Left lung (tissue), 4 donors: ENCODE measurements at regions not wholly inside any gene's neighbourhood (a gene's known extent, or its start where the extent isn't known, plus 50 kb on each side); places are given as distances from the start of the nearest gene placed in this dataset.

Source experiments
- ATAC-seq: fragments of 200-7000 bp; cut with Tn5 transposase; one replicate; pipeline ENCODE4 v1.9.1; 2020; ENCODE audit warnings: moderate library complexity
- DNase-seq, 4 donors: peaks; one replicate each; pipeline ENCODE4 v3.0.0-alpha.2; 2013 to 2020
- H3K27ac ChIP-seq, 2 donors: fragments of 200-600 bp; sonication (generic) in 1 of 2; one replicate each; pipeline versions ENCODE4 v1.5.0 to v1.8.0; 2020 to 2021
- H3K27me3 ChIP-seq, 2 donors: fragments of 200-600 bp; sonication (generic) in 1 of 2; one replicate each; pipeline versions ENCODE4 v1.5.0 to v1.8.0; 2020 to 2021
- H3K36me3 ChIP-seq, 2 donors: fragments of 200-600 bp; sonication (generic) in 1 of 2; one replicate each; pipeline versions ENCODE4 v1.5.0 to v1.8.0; 2020 to 2021
- H3K4me1 ChIP-seq, 2 donors: fragments of 200-600 bp; one replicate each; pipeline ENCODE4 v1.8.0; 2021
- H3K4me3 ChIP-seq, 2 donors: fragments of 200-600 bp; sonication (generic) in 1 of 2; one replicate each; pipeline versions ENCODE4 v1.5.0 to v1.8.0; 2020 to 2021; ENCODE audit warnings: mild to moderate bottlenecking in 1 of 2
- H3K9me3 ChIP-seq, 2 donors: fragments of 200-600 bp; sonication (generic) in 1 of 2; one replicate each; pipeline versions ENCODE4 v1.5.0 to v1.8.0; 2020 to 2021
- intact Hi-C, 2 donors: fragments of 100-400 bp; cut with DNase I; formaldehyde crosslinking; loops; one replicate each; pipeline versions ENCODE4 v1.11.2 to v1.14.2; 2022
- TF ChIP-seq, protein P1 (sequence below), 2 donors: fragments of 200-600 bp; sonication (generic) in 1 of 2; IDR thresholded peaks; one replicate each; pipeline versions ENCODE4 v1.5.0 to v1.8.0; 2021; ENCODE audit warnings: antibody characterized with exemption in 2 of 2
- donor health status: DM: no; HTN: yes; CAD: no.
- donor health status: DM: no; HTN: no; CAD: no.

DNA sequence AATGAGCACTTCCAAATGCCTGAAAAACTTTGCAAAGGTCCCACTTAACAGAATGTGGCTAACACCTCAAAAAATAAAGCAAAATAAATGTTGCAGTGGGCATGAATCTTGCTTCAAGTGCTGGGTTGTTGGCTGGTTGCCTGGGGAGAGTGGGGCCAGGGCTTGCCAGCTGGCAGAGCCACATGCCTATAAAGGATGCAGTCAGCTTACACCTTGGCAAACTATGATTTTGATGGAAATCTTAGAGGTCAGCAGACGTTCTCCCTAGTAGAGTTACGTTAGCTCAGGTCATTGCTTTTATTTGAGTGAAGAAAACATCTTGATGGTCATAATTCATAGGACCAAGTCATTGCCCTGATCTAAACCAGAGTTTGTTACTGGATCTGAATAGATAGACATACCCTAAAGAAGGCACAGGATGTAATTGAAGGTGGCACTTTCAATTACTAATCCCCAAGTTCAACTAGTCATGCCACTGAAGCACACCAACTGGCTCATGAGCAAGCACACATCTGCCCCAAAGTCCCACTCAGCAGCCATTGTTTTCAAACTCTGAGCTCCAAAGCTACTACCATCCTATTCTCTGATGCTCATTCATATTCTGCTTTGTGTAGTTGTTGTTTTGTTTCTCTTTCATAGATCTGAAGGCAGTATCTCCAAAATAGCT, 51.2 kb upstream of the ZSWIM6 start:
- DNase-seq (peak in 1 of 4 donors; percentile 61), ATAC-seq (peak; percentile 36)
- Histone ChIP-seq H3K27me3 (no peaks in the 10 kb centered on the region), H3K27ac (peak overlapping the region; percentile 4 to 39), H3K36me3 (no peaks in the 10 kb centered on the region), H3K4me3 (no peak overlapping the region), H3K9me3 (no peaks in the 10 kb centered on the region), H3K4me1 (peaks cover 19 to 46% of the 10 kb centered on the region in 2 donors)
- intact Hi-C loops: no loop called here
- TF ChIP-seq, protein P1, sequence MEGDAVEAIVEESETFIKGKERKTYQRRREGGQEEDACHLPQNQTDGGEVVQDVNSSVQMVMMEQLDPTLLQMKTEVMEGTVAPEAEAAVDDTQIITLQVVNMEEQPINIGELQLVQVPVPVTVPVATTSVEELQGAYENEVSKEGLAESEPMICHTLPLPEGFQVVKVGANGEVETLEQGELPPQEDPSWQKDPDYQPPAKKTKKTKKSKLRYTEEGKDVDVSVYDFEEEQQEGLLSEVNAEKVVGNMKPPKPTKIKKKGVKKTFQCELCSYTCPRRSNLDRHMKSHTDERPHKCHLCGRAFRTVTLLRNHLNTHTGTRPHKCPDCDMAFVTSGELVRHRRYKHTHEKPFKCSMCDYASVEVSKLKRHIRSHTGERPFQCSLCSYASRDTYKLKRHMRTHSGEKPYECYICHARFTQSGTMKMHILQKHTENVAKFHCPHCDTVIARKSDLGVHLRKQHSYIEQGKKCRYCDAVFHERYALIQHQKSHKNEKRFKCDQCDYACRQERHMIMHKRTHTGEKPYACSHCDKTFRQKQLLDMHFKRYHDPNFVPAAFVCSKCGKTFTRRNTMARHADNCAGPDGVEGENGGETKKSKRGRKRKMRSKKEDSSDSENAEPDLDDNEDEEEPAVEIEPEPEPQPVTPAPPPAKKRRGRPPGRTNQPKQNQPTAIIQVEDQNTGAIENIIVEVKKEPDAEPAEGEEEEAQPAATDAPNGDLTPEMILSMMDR (IDR thresholded peaks at IDR 0.05): no peak

DNA sequence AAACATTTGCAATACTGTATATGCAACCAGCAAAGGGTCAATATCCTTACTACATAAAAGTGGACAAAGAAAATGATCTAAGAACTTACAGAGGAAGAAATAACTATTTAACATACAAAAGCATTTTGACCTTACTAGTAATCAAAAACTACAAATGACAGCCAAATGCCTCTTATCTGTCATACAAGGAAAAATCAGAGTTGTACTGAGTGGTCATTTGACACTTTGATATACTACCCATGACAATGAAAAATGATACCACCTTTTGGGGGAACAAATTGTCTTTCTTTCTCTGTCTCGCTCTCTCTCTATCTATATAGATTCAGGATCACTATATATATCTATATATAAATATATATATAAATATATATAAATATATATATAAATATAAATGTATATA, 50.4 kb upstream of the ZSWIM6 start:
- intact Hi-C loops: no loop called here
- TF ChIP-seq, protein P1 (IDR thresholded peaks at IDR 0.05): no peak

More for the DNA sequence above, 50.4 kb upstream of the ZSWIM6 start:
- peaks cover 19 to 39% of the 10 kb centered on the region in 2 donors for H3K4me1 ChIP-seq
- no peak overlapping the region for H3K4me3 ChIP-seq
- H3K27ac ChIP-seq: no peak overlapping the region
- H3K27me3 ChIP-seq: no peaks in the 10 kb centered on the region
- no peak for ATAC-seq
- no peak for DNase-seq
- H3K36me3 ChIP-seq: no peaks in the 10 kb centered on the region
- no peaks in the 10 kb centered on the region for H3K9me3 ChIP-seq
